ENCODE measurements at regions not wholly inside any gene's neighbourhood (a gene's known extent, or its start where the extent isn't known, plus 50 kb on each side); places are given as distances from the start of the nearest gene placed in this dataset.

DNA sequence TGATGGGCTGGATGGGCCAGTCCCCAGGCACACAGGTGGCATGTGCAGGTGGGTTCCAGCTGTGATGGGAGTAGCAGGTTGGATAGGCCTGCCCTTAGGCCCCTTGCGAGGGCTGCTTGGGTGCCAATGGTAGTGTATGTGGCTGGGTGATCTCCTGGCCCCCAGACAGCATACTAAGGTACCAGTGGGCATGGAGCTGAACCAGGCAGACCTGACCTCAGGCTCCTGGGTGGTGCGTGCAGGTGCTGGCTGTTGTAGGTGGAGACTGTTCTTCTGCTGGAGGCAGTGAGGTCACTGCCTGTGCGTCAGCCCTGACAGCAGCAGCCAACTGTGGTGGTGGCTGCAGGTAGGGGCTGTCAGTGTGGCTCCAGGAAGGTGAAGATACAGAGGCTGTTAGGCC, 384.7 kb downstream of the ANKRD7 start:
- TF ChIP-seq CTCF (conservative IDR thresholded peaks at IDR 0.05) (no peak), EZH2 (IDR thresholded peaks at IDR 0.05; ENCODE audit: low read depth) (no peak)
